ENCODE measurements at regions not wholly inside any gene's neighbourhood (a gene's known extent, or its start where the extent isn't known, plus 50 kb on each side); places are given as distances from the start of the nearest gene placed in this dataset.
"Not testable (repeated sequence)": the region's sequence is repeated elsewhere in the genome, so short reads cannot be mapped to it uniquely, and the experiment has no call there.

DNA sequence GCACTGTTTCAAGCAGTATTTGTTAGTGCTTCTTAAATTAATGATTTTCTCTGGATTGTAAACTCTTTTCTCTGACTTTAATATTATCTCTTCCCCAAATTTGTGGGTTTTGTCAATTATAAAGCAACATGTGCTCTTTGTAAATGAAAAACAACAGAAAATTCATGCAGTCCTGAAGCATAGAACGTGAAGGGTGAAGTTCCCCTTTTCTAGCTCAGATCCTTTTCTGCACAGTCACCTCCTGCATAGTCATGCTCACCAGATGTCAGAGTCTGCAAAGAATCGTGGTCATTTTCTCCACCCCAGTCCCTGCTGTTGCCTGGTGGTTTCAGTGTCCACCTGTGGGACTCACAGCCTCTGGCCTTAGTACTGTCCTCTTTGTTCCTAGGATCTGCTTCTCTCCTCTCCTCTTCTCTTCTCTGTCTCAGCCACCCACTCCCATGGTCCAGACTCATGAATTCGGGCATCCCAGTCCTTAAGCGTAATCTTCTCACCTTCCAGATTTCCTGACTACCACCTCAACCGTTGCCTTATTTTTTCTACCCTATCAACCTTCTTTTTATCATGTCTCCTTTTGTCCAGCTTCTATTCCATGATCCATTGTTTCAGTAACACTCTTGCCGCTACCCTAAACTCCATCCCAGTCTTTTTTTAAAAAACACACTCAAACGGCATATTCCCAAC is 229.1 kb downstream of the RTP5 start:
- Histone ChIP-seq H3K27ac (ENCODE audit: low read depth in 1 of 2, low read length in 1 of 2) (peak overlapping the region in 1 of 2 donors; percentile 11), H3K36me3 (ENCODE audit: control insufficient read depth in 4 of 4, insufficient read depth in 4 of 4, low read length in 4 of 4) (peaks cover 0 to 10% (median 0%) of the 10 kb centered on the region in 4 donors), H3K27me3 (ENCODE audit: control insufficient read depth in 3 of 3, insufficient read depth in 3 of 3, low read length in 2 of 3) (no peaks in the 10 kb centered on the region), H3K4me3 (no peak overlapping the region), H3K4me1 (ENCODE audit: control insufficient read depth in 5 of 5, insufficient read depth in 5 of 5, low read length in 5 of 5) (peaks cover 0 to 3% (median 0%) of the 10 kb centered on the region in 5 donors), H3K9ac (ENCODE audit: insufficient read depth in 1 of 2, low read length in 2 of 2) (no peak overlapping the region), H3K9me3 (ENCODE audit: control insufficient read depth in 4 of 4, insufficient read depth in 3 of 4, low read length in 3 of 4) (no peaks in the 10 kb centered on the region)
- WGBS, 2 donors, result 50 to 78% methylated on average over 7 of the region's 7 CpGs
- no peak for TF ChIP-seq CTCF (IDR thresholded peaks at IDR 0.05; ENCODE audit: control extremely low read depth, extremely low read depth)
- ATAC-seq (ENCODE audit: insufficient read depth, low FRiP score), result peak; percentile 72
- no peak for DNase-seq

DNA sequence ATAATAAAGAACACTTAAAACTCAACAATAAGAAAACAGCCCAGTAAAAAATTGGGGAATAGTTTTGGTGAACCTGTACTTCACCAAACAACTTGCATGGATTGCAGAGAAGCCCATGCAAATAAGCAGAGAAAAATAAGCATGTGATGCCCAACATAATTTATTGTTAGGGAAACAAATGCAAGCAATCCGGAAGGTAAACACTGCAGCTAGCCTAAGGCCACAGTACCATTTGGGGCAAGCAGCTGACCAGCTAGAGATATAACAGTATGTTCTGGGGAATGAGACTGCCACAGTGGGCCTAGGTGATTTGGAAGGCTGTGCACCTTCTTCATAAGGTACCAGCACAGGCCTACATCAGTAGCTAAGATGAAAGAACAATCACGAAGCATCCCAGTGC is 233.6 kb downstream of the RTP5 start:
- not testable (repeated sequence) for ATAC-seq (ENCODE audit: insufficient read depth, low FRiP score); DNase-seq; H3K4me1 ChIP-seq (ENCODE audit: control insufficient read depth in 5 of 5, insufficient read depth in 5 of 5, low read length in 5 of 5); H3K27me3 ChIP-seq (ENCODE audit: control insufficient read depth in 3 of 3, insufficient read depth in 3 of 3, low read length in 2 of 3); H3K27ac ChIP-seq (ENCODE audit: low read depth in 1 of 2, low read length in 1 of 2); H3K9me3 ChIP-seq (ENCODE audit: control insufficient read depth in 4 of 4, insufficient read depth in 3 of 4, low read length in 3 of 4); H3K36me3 ChIP-seq (ENCODE audit: control insufficient read depth in 4 of 4, insufficient read depth in 4 of 4, low read length in 4 of 4); H3K9ac ChIP-seq (ENCODE audit: insufficient read depth in 1 of 2, low read length in 2 of 2); H3K4me3 ChIP-seq
- WGBS, 2 donors, result 95 to 100% methylated on average over 2 of the region's 2 CpGs

DNA sequence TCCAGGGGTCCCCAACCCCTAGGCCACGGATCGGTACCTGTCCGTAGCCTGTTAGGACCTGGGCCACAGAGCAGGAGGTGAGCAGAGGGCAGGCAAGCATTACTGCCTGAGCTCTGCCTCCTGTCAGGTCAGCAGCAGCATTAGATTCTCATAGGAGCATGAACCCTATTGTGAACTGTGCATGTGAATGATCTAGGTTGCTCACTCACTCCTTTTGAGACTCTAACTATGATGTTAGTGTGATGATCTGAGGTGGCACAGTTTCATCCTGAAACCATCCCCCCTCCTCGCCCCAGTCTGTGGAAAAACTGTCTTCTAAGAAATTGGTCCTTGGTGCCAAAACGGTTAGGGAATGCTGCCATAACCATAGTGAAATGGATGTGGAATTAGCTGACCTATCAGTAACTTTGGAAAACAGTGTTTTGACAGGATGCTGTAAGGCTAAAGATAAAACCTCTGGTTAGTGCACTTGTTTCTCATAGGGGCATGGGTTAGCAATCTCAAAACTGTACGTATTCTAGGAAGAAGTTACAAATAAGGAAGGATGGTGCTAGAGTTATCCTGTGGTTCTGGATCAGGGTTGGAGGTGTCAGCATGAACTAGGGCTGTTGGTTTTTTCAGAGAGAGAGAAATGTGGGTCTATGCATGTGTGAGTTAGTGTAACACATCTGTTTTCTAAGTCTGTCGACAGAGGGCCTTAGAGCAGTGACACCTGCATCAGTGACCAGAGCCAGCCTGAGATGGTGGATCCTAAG is 234.8 kb downstream of the RTP5 start:
- not testable (repeated sequence) for H3K27ac ChIP-seq (ENCODE audit: low read depth in 1 of 2, low read length in 1 of 2); ATAC-seq (ENCODE audit: insufficient read depth, low FRiP score); H3K9ac ChIP-seq (ENCODE audit: insufficient read depth in 1 of 2, low read length in 2 of 2); DNase-seq; H3K4me3 ChIP-seq; H3K9me3 ChIP-seq (ENCODE audit: control insufficient read depth in 4 of 4, insufficient read depth in 3 of 4, low read length in 3 of 4); H3K36me3 ChIP-seq (ENCODE audit: control insufficient read depth in 4 of 4, insufficient read depth in 4 of 4, low read length in 4 of 4); H3K4me1 ChIP-seq (ENCODE audit: control insufficient read depth in 5 of 5, insufficient read depth in 5 of 5, low read length in 5 of 5); H3K27me3 ChIP-seq (ENCODE audit: control insufficient read depth in 3 of 3, insufficient read depth in 3 of 3, low read length in 2 of 3)
- 90 to 91% methylated on average over 7 of the region's 7 CpGs for whole genome bisulfite sequencing, 2 donors

DNA sequence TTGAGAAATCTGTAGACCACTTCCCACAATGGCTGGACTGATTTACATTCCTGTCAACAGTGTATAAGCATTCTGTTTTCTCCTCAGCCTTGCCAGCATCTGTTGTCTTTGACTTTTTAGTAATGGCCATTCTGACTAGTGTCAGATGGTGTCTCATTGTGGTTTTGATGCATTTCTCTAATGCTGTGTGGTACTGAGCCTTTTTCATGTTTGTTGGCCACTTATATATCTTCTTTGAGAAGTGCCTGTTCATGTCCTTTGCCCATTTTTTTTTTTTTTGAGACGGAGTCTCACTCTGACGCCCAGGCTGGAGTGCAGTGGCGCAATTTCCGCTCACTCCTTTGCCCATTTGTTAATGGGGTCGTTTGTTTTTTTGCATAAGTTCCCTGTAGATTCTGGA is 237.5 kb downstream of the RTP5 start:
- WGBS, 2 donors, result 74 to 86% methylated on average over 5 of the region's 5 CpGs
- H3K4me1 ChIP-seq (ENCODE audit: control insufficient read depth in 5 of 5, insufficient read depth in 5 of 5, low read length in 5 of 5); H3K9me3 ChIP-seq (ENCODE audit: control insufficient read depth in 4 of 4, insufficient read depth in 3 of 4, low read length in 3 of 4); ATAC-seq (ENCODE audit: insufficient read depth, low FRiP score); DNase-seq; H3K4me3 ChIP-seq; H3K9ac ChIP-seq (ENCODE audit: insufficient read depth in 1 of 2, low read length in 2 of 2); H3K27ac ChIP-seq (ENCODE audit: low read depth in 1 of 2, low read length in 1 of 2); H3K27me3 ChIP-seq (ENCODE audit: control insufficient read depth in 3 of 3, insufficient read depth in 3 of 3, low read length in 2 of 3); H3K36me3 ChIP-seq (ENCODE audit: control insufficient read depth in 4 of 4, insufficient read depth in 4 of 4, low read length in 4 of 4): not testable (repeated sequence)

GRCh38 chr2:242108797-242109500 is 239.4 kb downstream of the RTP5 start:
- H3K4me1 ChIP-seq (ENCODE audit: control insufficient read depth in 5 of 5, insufficient read depth in 5 of 5, low read length in 5 of 5); H3K36me3 ChIP-seq (ENCODE audit: control insufficient read depth in 4 of 4, insufficient read depth in 4 of 4, low read length in 4 of 4); H3K4me3 ChIP-seq; H3K9me3 ChIP-seq (ENCODE audit: control insufficient read depth in 4 of 4, insufficient read depth in 3 of 4, low read length in 3 of 4); H3K27ac ChIP-seq (ENCODE audit: low read depth in 1 of 2, low read length in 1 of 2); H3K9ac ChIP-seq (ENCODE audit: insufficient read depth in 1 of 2, low read length in 2 of 2); ATAC-seq (ENCODE audit: insufficient read depth, low FRiP score); H3K27me3 ChIP-seq (ENCODE audit: control insufficient read depth in 3 of 3, insufficient read depth in 3 of 3, low read length in 2 of 3); DNase-seq: not testable (repeated sequence)
- WGBS, 2 donors, result 93 to 94% methylated on average over 1 to 2 of the region's 2 CpGs

DNA sequence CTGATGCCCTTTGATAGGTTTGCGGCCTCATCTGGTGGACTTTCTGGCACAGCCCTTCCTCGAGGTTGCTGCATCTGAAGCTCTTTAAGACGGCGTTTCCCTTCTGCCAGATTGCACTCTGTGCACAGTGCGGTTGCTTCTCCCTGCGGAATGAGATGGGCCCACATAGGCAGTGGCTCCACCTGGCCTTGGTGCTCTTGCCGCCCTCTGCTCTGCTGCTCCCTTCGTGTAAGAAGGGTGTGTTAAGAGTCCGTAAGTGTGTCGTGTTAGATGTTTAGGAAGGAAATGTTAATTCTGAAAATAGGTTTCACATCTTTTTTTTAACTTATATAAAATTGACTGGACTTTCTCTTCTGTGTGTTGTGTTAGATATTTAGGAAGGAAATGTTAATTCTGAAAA is 240.3 kb downstream of the RTP5 start:
- DNase-seq; H3K36me3 ChIP-seq (ENCODE audit: control insufficient read depth in 4 of 4, insufficient read depth in 4 of 4, low read length in 4 of 4); H3K9me3 ChIP-seq (ENCODE audit: control insufficient read depth in 4 of 4, insufficient read depth in 3 of 4, low read length in 3 of 4); H3K4me1 ChIP-seq (ENCODE audit: control insufficient read depth in 5 of 5, insufficient read depth in 5 of 5, low read length in 5 of 5); H3K27me3 ChIP-seq (ENCODE audit: control insufficient read depth in 3 of 3, insufficient read depth in 3 of 3, low read length in 2 of 3); H3K27ac ChIP-seq (ENCODE audit: low read depth in 1 of 2, low read length in 1 of 2); ATAC-seq (ENCODE audit: insufficient read depth, low FRiP score); H3K9ac ChIP-seq (ENCODE audit: insufficient read depth in 1 of 2, low read length in 2 of 2); H3K4me3 ChIP-seq: not testable (repeated sequence)
- 77 to 80% methylated on average over 8 to 9 of the region's 10 CpGs for WGBS, 2 donors

- H3K9ac ChIP-seq (ENCODE audit: insufficient read depth in 1 of 2, low read length in 2 of 2); H3K36me3 ChIP-seq (ENCODE audit: control insufficient read depth in 4 of 4, insufficient read depth in 4 of 4, low read length in 4 of 4); H3K9me3 ChIP-seq (ENCODE audit: control insufficient read depth in 4 of 4, insufficient read depth in 3 of 4, low read length in 3 of 4); DNase-seq; H3K27ac ChIP-seq (ENCODE audit: low read depth in 1 of 2, low read length in 1 of 2); ATAC-seq (ENCODE audit: insufficient read depth, low FRiP score); H3K27me3 ChIP-seq (ENCODE audit: control insufficient read depth in 3 of 3, insufficient read depth in 3 of 3, low read length in 2 of 3); H3K4me1 ChIP-seq (ENCODE audit: control insufficient read depth in 5 of 5, insufficient read depth in 5 of 5, low read length in 5 of 5); H3K4me3 ChIP-seq: not testable (repeated sequence)
- 79 to 82% methylated on average over 4 of the region's 4 CpGs for WGBS, 2 donors
Observed at GRCh38 chr2:242111954-242112353, 242.4 kb downstream of the RTP5 start.

Measured in lung (tissue), 11 donors.